ENCODE measurements at regions not wholly inside any gene's neighbourhood (a gene's known extent, or its start where the extent isn't known, plus 50 kb on each side); places are given as distances from the start of the nearest gene placed in this dataset.

GRCh38 chr20:50290112-50290511, 99.5 kb downstream of the CEBPB start:
- intact Hi-C loops (cut with DNase I) = no loop called here
- H3K27me3 ChIP-seq (ENCODE audit: control insufficient read depth, insufficient read depth) = no peaks in the 10 kb centered on the region
- H3K27ac ChIP-seq (ENCODE audit: low read length) = no peak overlapping the region
- ATAC-seq (no peak), DNase-seq (peak in 1 of 3 donors; percentile 7)
- no peaks in the 10 kb centered on the region for H3K9me3 ChIP-seq (ENCODE audit: control insufficient read depth, low read length)
- 93% methylated on average over 12 of the region's 12 CpGs for WGBS
- peaks cover 7% of the 10 kb centered on the region for H3K4me1 ChIP-seq (ENCODE audit: control insufficient read depth, insufficient read depth, low read length)
- H3K4me3 ChIP-seq (ENCODE audit: low read length) = no peak overlapping the region

GRCh38 chr20:50290808-50291207, 100.2 kb downstream of the CEBPB start:
- DNase-seq (peak in 1 of 3 donors; percentile 6), ATAC-seq (no peak)
- Histone ChIP-seq H3K4me1 (ENCODE audit: control insufficient read depth, insufficient read depth, low read length) (peaks cover 5% of the 10 kb centered on the region), H3K9me3 (ENCODE audit: control insufficient read depth, low read length) (no peaks in the 10 kb centered on the region), H3K27me3 (ENCODE audit: control insufficient read depth, insufficient read depth) (no peaks in the 10 kb centered on the region), H3K27ac (ENCODE audit: low read length) (no peak overlapping the region), H3K4me3 (ENCODE audit: low read length) (no peak overlapping the region)
- WGBS = 81% methylated on average over 5 of the region's 5 CpGs
- intact Hi-C loops (cut with DNase I) = no loop called here

GRCh38 chr20:50291254-50292078, 100.8 kb downstream of the CEBPB start:
- WGBS = 83% methylated on average over 16 of the region's 16 CpGs
- Histone ChIP-seq H3K9me3 (ENCODE audit: control insufficient read depth, low read length) (no peaks in the 10 kb centered on the region), H3K4me3 (ENCODE audit: low read length) (no peak overlapping the region), H3K4me1 (ENCODE audit: control insufficient read depth, insufficient read depth, low read length) (peaks cover 5% of the 10 kb centered on the region), H3K27ac (ENCODE audit: low read length) (peak overlapping the region; percentile 55), H3K27me3 (ENCODE audit: control insufficient read depth, insufficient read depth) (no peaks in the 10 kb centered on the region)
- intact Hi-C loops (cut with DNase I) = no loop called here
- ATAC-seq (no peak), DNase-seq (peak; percentile 16 to 57 (median 56))

GRCh38 chr20:50292079-50292590, 101.5 kb downstream of the CEBPB start:
- Histone ChIP-seq H3K4me3 (ENCODE audit: low read length) (no peak overlapping the region), H3K27me3 (ENCODE audit: control insufficient read depth, insufficient read depth) (no peaks in the 10 kb centered on the region), H3K4me1 (ENCODE audit: control insufficient read depth, insufficient read depth, low read length) (peaks cover 5% of the 10 kb centered on the region), H3K27ac (ENCODE audit: low read length) (peak overlapping the region; percentile 69), H3K9me3 (ENCODE audit: control insufficient read depth, low read length) (no peaks in the 10 kb centered on the region)
- DNase-seq (no peak), ATAC-seq (no peak)
- 56% methylated on average over 8 of the region's 8 CpGs for WGBS
- intact Hi-C loops (cut with DNase I) = no loop called here

GRCh38 chr20:50292591-50293283, 102.1 kb downstream of the CEBPB start:
- ATAC-seq = peak; percentile 88 to 90
- peak; percentile 97 to 98 (median 97) for DNase-seq
- H3K4me3 ChIP-seq (ENCODE audit: low read length) = no peak overlapping the region
- peak overlapping the region; percentile 69 for H3K27ac ChIP-seq (ENCODE audit: low read length)
- H3K9me3 ChIP-seq (ENCODE audit: control insufficient read depth, low read length) = no peaks in the 10 kb centered on the region
- no peaks in the 10 kb centered on the region for H3K27me3 ChIP-seq (ENCODE audit: control insufficient read depth, insufficient read depth)
- WGBS = 36% methylated on average over 26 of the region's 26 CpGs
- intact Hi-C loops (cut with DNase I) = no loop called here
- H3K4me1 ChIP-seq (ENCODE audit: control insufficient read depth, insufficient read depth, low read length) = peaks cover 5% of the 10 kb centered on the region

GRCh38 chr20:50293284-50294139, 102.9 kb downstream of the CEBPB start:
- DNase-seq = peak; percentile 22 to 58 (median 55)
- no peak for ATAC-seq
- peak overlapping the region; percentile 69 for H3K27ac ChIP-seq (ENCODE audit: low read length)
- no peaks in the 10 kb centered on the region for H3K9me3 ChIP-seq (ENCODE audit: control insufficient read depth, low read length)
- 88% methylated on average over 21 of the region's 21 CpGs for WGBS
- peaks cover 5% of the 10 kb centered on the region for H3K4me1 ChIP-seq (ENCODE audit: control insufficient read depth, insufficient read depth, low read length)
- intact Hi-C loops (cut with DNase I) = no loop called here
- H3K4me3 ChIP-seq (ENCODE audit: low read length) = no peak overlapping the region
- H3K27me3 ChIP-seq (ENCODE audit: control insufficient read depth, insufficient read depth) = no peaks in the 10 kb centered on the region

GRCh38 chr20:50294164-50295088, 103.8 kb downstream of the CEBPB start:
- Histone ChIP-seq H3K27me3 (ENCODE audit: control insufficient read depth, insufficient read depth) (no peaks in the 10 kb centered on the region), H3K4me1 (ENCODE audit: control insufficient read depth, insufficient read depth, low read length) (peaks cover 5% of the 10 kb centered on the region), H3K9me3 (ENCODE audit: control insufficient read depth, low read length) (no peaks in the 10 kb centered on the region), H3K4me3 (ENCODE audit: low read length) (no peak overlapping the region), H3K27ac (ENCODE audit: low read length) (no peak overlapping the region)
- intact Hi-C loops (cut with DNase I) = no loop called here
- peak in 2 of 3 donors; percentile 10 to 49 for DNase-seq
- ATAC-seq = no peak
- 80% methylated on average over 18 of the region's 18 CpGs for WGBS

- intact Hi-C loops (cut with DNase I) = no loop called here
- 85% methylated on average over 5 of the region's 5 CpGs for WGBS
- H3K27ac ChIP-seq (ENCODE audit: low read length) = no peak overlapping the region
- H3K9me3 ChIP-seq (ENCODE audit: control insufficient read depth, low read length) = no peaks in the 10 kb centered on the region
- peaks cover 5% of the 10 kb centered on the region for H3K4me1 ChIP-seq (ENCODE audit: control insufficient read depth, insufficient read depth, low read length)
- no peak overlapping the region for H3K4me3 ChIP-seq (ENCODE audit: low read length)
- ATAC-seq (no peak), DNase-seq (no peak)
- H3K27me3 ChIP-seq (ENCODE audit: control insufficient read depth, insufficient read depth) = no peaks in the 10 kb centered on the region
Observed at GRCh38 chr20:50295345-50295744, 104.7 kb downstream of the CEBPB start.

- no peak for ATAC-seq
- intact Hi-C loops (cut with DNase I) = no loop called here
- 68% methylated on average over 20 of the region's 20 CpGs for WGBS
- Histone ChIP-seq H3K27ac (ENCODE audit: low read length) (peak overlapping the region; percentile 13), H3K4me1 (ENCODE audit: control insufficient read depth, insufficient read depth, low read length) (peaks cover 5% of the 10 kb centered on the region), H3K27me3 (ENCODE audit: control insufficient read depth, insufficient read depth) (no peaks in the 10 kb centered on the region), H3K4me3 (ENCODE audit: low read length) (no peak overlapping the region), H3K9me3 (ENCODE audit: control insufficient read depth, low read length) (no peaks in the 10 kb centered on the region)
- DNase-seq = peak; percentile 35 to 72 (median 64)
Observed at GRCh38 chr20:50295762-50296449, 105.3 kb downstream of the CEBPB start.
